ENCODE measurements at regions not wholly inside any gene's neighbourhood (a gene's known extent, or its start where the extent isn't known, plus 50 kb on each side); places are given as distances from the start of the nearest gene placed in this dataset.
"Not testable (repeated sequence)": the region's sequence is repeated elsewhere in the genome, so short reads cannot be mapped to it uniquely, and the experiment has no call there.

- no peak overlapping the region for H3K9ac ChIP-seq (ENCODE audit: low read depth, low read length)
- peaks cover 55% of the 10 kb centered on the region for H3K27me3 ChIP-seq (ENCODE audit: insufficient read depth, low read length)
- H3K4me1 ChIP-seq (ENCODE audit: insufficient read depth, low read length) = no peaks in the 10 kb centered on the region
- no peaks in the 10 kb centered on the region for H3K9me3 ChIP-seq (ENCODE audit: insufficient read depth, low read depth, low read length)
- H3K27ac ChIP-seq (ENCODE audit: low read length) = no peak overlapping the region
- H3K36me3 ChIP-seq (ENCODE audit: insufficient read depth, low read depth, low read length) = no peaks in the 10 kb centered on the region
- H3K4me3 ChIP-seq (ENCODE audit: low read length) = no peak overlapping the region
These were observed 163.4 kb downstream of the INHBB start for GRCh38 chr2:120509213-120509815.

GRCh38 chr2:120509991-120510735 lies 164.2 kb downstream of the INHBB start:
- Histone ChIP-seq H3K4me1 (ENCODE audit: insufficient read depth, low read length) (no peaks in the 10 kb centered on the region), H3K9ac (ENCODE audit: low read depth, low read length) (no peak overlapping the region), H3K4me3 (ENCODE audit: low read length) (no peak overlapping the region), H3K27ac (ENCODE audit: low read length) (no peak overlapping the region), H3K9me3 (ENCODE audit: insufficient read depth, low read depth, low read length) (no peaks in the 10 kb centered on the region), H3K36me3 (ENCODE audit: insufficient read depth, low read depth, low read length) (no peaks in the 10 kb centered on the region), H3K27me3 (ENCODE audit: insufficient read depth, low read length) (peaks cover 60% of the 10 kb centered on the region)

GRCh38 chr2:120510751-120511395 lies 164.9 kb downstream of the INHBB start:
- Histone ChIP-seq H3K27ac (ENCODE audit: low read length) (no peak overlapping the region), H3K4me1 (ENCODE audit: insufficient read depth, low read length) (no peaks in the 10 kb centered on the region), H3K9ac (ENCODE audit: low read depth, low read length) (no peak overlapping the region), H3K27me3 (ENCODE audit: insufficient read depth, low read length) (peaks cover 63% of the 10 kb centered on the region), H3K4me3 (ENCODE audit: low read length) (no peak overlapping the region), H3K9me3 (ENCODE audit: insufficient read depth, low read depth, low read length) (no peaks in the 10 kb centered on the region), H3K36me3 (ENCODE audit: insufficient read depth, low read depth, low read length) (no peaks in the 10 kb centered on the region)

- Histone ChIP-seq H3K27ac (ENCODE audit: low read length) (no peak overlapping the region), H3K4me1 (ENCODE audit: insufficient read depth, low read length) (no peaks in the 10 kb centered on the region), H3K4me3 (ENCODE audit: low read length) (no peak overlapping the region), H3K27me3 (ENCODE audit: insufficient read depth, low read length) (peaks cover 66% of the 10 kb centered on the region), H3K9ac (ENCODE audit: low read depth, low read length) (no peak overlapping the region), H3K9me3 (ENCODE audit: insufficient read depth, low read depth, low read length) (no peaks in the 10 kb centered on the region), H3K36me3 (ENCODE audit: insufficient read depth, low read depth, low read length) (no peaks in the 10 kb centered on the region)
These were observed 165.6 kb downstream of the INHBB start for GRCh38 chr2:120511536-120511935.

GRCh38 chr2:120511947-120512710 lies 166.2 kb downstream of the INHBB start:
- no peaks in the 10 kb centered on the region for H3K9me3 ChIP-seq (ENCODE audit: insufficient read depth, low read depth, low read length)

GRCh38 chr2:120513776-120514357 lies 167.9 kb downstream of the INHBB start:
- no peak overlapping the region for H3K9ac ChIP-seq (ENCODE audit: low read depth, low read length)
- H3K4me3 ChIP-seq (ENCODE audit: low read length) = no peak overlapping the region
- no peaks in the 10 kb centered on the region for H3K9me3 ChIP-seq (ENCODE audit: insufficient read depth, low read depth, low read length)
- H3K4me1 ChIP-seq (ENCODE audit: insufficient read depth, low read length) = no peaks in the 10 kb centered on the region
- no peaks in the 10 kb centered on the region for H3K36me3 ChIP-seq (ENCODE audit: insufficient read depth, low read depth, low read length)
- peaks cover 75% of the 10 kb centered on the region for H3K27me3 ChIP-seq (ENCODE audit: insufficient read depth, low read length)
- H3K27ac ChIP-seq (ENCODE audit: low read length) = no peak overlapping the region

More at GRCh38 chr2:120511947-120512710, 166.2 kb downstream of the INHBB start:
- H3K27me3 ChIP-seq (ENCODE audit: insufficient read depth, low read length) = peaks cover 66% of the 10 kb centered on the region
- H3K4me1 ChIP-seq (ENCODE audit: insufficient read depth, low read length) = no peaks in the 10 kb centered on the region
- H3K4me3 ChIP-seq (ENCODE audit: low read length) = no peak overlapping the region
- no peak overlapping the region for H3K27ac ChIP-seq (ENCODE audit: low read length)
- H3K36me3 ChIP-seq (ENCODE audit: insufficient read depth, low read depth, low read length) = no peaks in the 10 kb centered on the region
- H3K9ac ChIP-seq (ENCODE audit: low read depth, low read length) = no peak overlapping the region

GRCh38 chr2:120514521-120514920 lies 168.6 kb downstream of the INHBB start:
- Histone ChIP-seq H3K4me3 (ENCODE audit: low read length) (no peak overlapping the region), H3K9me3 (ENCODE audit: insufficient read depth, low read depth, low read length) (no peaks in the 10 kb centered on the region), H3K9ac (ENCODE audit: low read depth, low read length) (no peak overlapping the region), H3K4me1 (ENCODE audit: insufficient read depth, low read length) (no peaks in the 10 kb centered on the region), H3K27me3 (ENCODE audit: insufficient read depth, low read length) (peaks cover 81% of the 10 kb centered on the region), H3K27ac (ENCODE audit: low read length) (no peak overlapping the region), H3K36me3 (ENCODE audit: insufficient read depth, low read depth, low read length) (no peaks in the 10 kb centered on the region)

- not testable (repeated sequence) for H3K9ac ChIP-seq (ENCODE audit: low read depth, low read length); H3K27ac ChIP-seq (ENCODE audit: low read length); H3K9me3 ChIP-seq (ENCODE audit: insufficient read depth, low read depth, low read length); H3K4me3 ChIP-seq (ENCODE audit: low read length); H3K36me3 ChIP-seq (ENCODE audit: insufficient read depth, low read depth, low read length); H3K4me1 ChIP-seq (ENCODE audit: insufficient read depth, low read length)
- peaks cover 87% of the 10 kb centered on the region for H3K27me3 ChIP-seq (ENCODE audit: insufficient read depth, low read length)
These were observed 169.3 kb downstream of the INHBB start for GRCh38 chr2:120515066-120515758.

GRCh38 chr2:120515759-120516678 lies 170.1 kb downstream of the INHBB start:
- no peaks in the 10 kb centered on the region for H3K9me3 ChIP-seq (ENCODE audit: insufficient read depth, low read depth, low read length)

GRCh38 chr2:120516679-120517314 lies 170.9 kb downstream of the INHBB start:
- Histone ChIP-seq H3K4me3 (ENCODE audit: low read length) (no peak overlapping the region), H3K27ac (ENCODE audit: low read length) (no peak overlapping the region), H3K36me3 (ENCODE audit: insufficient read depth, low read depth, low read length) (no peaks in the 10 kb centered on the region), H3K27me3 (ENCODE audit: insufficient read depth, low read length) (peaks cover 82% of the 10 kb centered on the region), H3K9me3 (ENCODE audit: insufficient read depth, low read depth, low read length) (no peaks in the 10 kb centered on the region), H3K9ac (ENCODE audit: low read depth, low read length) (no peak overlapping the region), H3K4me1 (ENCODE audit: insufficient read depth, low read length) (no peaks in the 10 kb centered on the region)

More at GRCh38 chr2:120515759-120516678, 170.1 kb downstream of the INHBB start:
- Histone ChIP-seq H3K4me3 (ENCODE audit: low read length) (no peak overlapping the region), H3K9ac (ENCODE audit: low read depth, low read length) (no peak overlapping the region), H3K4me1 (ENCODE audit: insufficient read depth, low read length) (no peaks in the 10 kb centered on the region), H3K27ac (ENCODE audit: low read length) (no peak overlapping the region), H3K27me3 (ENCODE audit: insufficient read depth, low read length) (peaks cover 86% of the 10 kb centered on the region), H3K36me3 (ENCODE audit: insufficient read depth, low read depth, low read length) (no peaks in the 10 kb centered on the region)

Data from iPS-20b (cell line).